GM23338 (cell line): ENCODE measurements at regions not wholly inside any gene's neighbourhood (a gene's known extent, or its start where the extent isn't known, plus 50 kb on each side); places are given as distances from the start of the nearest gene placed in this dataset.

Experiments used
- EZH2phosphoT487 ChIP-seq: fragments of 200-600 bp; sonication (generic); IDR thresholded peaks from one replicate; pipeline ENCODE4 v1.8.1; 2018; ENCODE audit warnings: antibody characterized with exemption; ENCODE audit not compliant: unreplicated experiment
- JUNB ChIP-seq: IDR thresholded peaks from one replicate; pipeline ENCODE4 v1.6.1; 2016; ENCODE audit warnings: antibody characterized with exemption; ENCODE audit not compliant: unreplicated experiment
- NANOG ChIP-seq: IDR thresholded peaks from 2 replicates; pipeline ENCODE4 v1.6.1; 2016; ENCODE audit warnings: antibody characterized with exemption, borderline replicate concordance
- STAT1 ChIP-seq: IDR thresholded peaks from one replicate; pipeline ENCODE4 v1.6.1; 2016; ENCODE audit warnings: antibody characterized with exemption; ENCODE audit not compliant: unreplicated experiment
- ZNF114 ChIP-seq: fragments of 250-450 bp; sonication (Bioruptor Pico); IDR thresholded peaks from 2 replicates; pipeline ENCODE4 v1.5.0; 2020; ENCODE audit warnings: mild to moderate bottlenecking, moderate library complexity
- ZNF331 ChIP-seq: fragments of 250-450 bp; sonication (Bioruptor Pico); IDR thresholded peaks from 2 replicates; pipeline ENCODE4 v1.5.0; 2020; ENCODE audit warnings: low read depth, mild to moderate bottlenecking, moderate library complexity
- TF ChIP-seq, protein P1 (sequence below): fragments of 250-450 bp; sonication (Bioruptor Pico); IDR thresholded peaks from 2 replicates; pipeline ENCODE4 v1.5.0; 2020; ENCODE audit warnings: mild to moderate bottlenecking, moderate library complexity
- TF ChIP-seq, protein P2 (sequence below): IDR thresholded peaks from one replicate; pipeline ENCODE4 v1.6.1; 2018; ENCODE audit warnings: antibody characterized with exemption; ENCODE audit not compliant: unreplicated experiment

DNA sequence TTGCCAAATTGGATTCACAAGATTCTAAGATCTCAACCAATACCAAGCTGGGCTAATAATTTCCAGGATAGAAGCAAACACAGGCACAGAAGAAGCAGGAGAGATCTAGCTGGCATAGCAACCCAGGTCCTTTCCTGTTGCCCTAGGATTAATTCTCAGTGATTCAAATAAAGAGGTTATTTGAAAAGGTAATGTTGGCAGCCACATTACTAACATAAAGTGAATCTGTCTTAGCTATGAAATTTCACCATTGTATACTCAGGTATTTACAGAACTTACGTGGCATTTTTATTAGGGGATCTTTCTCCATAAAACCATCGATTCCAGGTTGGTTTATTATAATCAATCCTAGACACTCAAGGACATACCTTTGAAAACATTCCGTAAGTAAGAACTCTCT is 379.3 kb upstream of the POM121L12 start (continued):
- TF ChIP-seq, protein P1, sequence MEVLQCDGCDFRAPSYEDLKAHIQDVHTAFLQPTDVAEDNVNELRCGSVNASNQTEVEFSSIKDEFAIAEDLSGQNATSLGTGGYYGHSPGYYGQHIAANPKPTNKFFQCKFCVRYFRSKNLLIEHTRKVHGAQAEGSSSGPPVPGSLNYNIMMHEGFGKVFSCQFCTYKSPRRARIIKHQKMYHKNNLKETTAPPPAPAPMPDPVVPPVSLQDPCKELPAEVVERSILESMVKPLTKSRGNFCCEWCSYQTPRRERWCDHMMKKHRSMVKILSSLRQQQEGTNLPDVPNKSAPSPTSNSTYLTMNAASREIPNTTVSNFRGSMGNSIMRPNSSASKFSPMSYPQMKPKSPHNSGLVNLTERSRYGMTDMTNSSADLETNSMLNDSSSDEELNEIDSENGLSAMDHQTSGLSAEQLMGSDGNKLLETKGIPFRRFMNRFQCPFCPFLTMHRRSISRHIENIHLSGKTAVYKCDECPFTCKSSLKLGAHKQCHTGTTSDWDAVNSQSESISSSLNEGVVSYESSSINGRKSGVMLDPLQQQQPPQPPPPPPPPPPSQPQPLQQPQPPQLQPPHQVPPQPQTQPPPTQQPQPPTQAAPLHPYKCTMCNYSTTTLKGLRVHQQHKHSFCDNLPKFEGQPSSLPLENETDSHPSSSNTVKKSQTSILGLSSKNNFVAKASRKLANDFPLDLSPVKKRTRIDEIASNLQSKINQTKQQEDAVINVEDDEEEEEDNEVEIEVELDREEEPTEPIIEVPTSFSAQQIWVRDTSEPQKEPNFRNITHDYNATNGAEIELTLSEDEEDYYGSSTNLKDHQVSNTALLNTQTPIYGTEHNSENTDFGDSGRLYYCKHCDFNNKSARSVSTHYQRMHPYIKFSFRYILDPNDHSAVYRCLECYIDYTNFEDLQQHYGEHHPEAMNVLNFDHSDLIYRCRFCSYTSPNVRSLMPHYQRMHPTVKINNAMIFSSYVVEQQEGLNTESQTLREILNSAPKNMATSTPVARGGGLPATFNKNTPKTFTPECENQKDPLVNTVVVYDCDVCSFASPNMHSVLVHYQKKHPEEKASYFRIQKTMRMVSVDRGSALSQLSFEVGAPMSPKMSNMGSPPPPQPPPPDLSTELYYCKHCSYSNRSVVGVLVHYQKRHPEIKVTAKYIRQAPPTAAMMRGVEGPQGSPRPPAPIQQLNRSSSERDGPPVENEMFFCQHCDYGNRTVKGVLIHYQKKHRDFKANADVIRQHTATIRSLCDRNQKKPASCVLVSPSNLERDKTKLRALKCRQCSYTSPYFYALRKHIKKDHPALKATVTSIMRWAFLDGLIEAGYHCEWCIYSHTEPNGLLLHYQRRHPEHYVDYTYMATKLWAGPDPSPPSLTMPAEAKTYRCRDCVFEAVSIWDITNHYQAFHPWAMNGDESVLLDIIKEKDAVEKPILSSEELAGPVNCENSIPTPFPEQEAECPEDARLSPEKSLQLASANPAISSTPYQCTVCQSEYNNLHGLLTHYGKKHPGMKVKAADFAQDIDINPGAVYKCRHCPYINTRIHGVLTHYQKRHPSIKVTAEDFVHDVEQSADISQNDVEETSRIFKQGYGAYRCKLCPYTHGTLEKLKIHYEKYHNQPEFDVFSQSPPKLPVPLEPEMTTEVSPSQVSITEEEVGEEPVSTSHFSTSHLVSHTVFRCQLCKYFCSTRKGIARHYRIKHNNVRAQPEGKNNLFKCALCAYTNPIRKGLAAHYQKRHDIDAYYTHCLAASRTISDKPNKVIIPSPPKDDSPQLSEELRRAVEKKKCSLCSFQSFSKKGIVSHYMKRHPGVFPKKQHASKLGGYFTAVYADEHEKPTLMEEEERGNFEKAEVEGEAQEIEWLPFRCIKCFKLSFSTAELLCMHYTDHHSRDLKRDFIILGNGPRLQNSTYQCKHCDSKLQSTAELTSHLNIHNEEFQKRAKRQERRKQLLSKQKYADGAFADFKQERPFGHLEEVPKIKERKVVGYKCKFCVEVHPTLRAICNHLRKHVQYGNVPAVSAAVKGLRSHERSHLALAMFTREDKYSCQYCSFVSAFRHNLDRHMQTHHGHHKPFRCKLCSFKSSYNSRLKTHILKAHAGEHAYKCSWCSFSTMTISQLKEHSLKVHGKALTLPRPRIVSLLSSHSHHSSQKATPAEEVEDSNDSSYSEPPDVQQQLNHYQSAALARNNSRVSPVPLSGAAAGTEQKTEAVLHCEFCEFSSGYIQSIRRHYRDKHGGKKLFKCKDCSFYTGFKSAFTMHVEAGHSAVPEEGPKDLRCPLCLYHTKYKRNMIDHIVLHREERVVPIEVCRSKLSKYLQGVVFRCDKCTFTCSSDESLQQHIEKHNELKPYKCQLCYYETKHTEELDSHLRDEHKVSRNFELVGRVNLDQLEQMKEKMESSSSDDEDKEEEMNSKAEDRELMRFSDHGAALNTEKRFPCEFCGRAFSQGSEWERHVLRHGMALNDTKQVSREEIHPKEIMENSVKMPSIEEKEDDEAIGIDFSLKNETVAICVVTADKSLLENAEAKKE (CRISPR knock-in tag) = no peak
- TF ChIP-seq STAT1 (no peak), ZNF331 (no peak), EZH2phosphoT487 (no peak), JUNB (no peak), NANOG (no peak), ZNF114 (CRISPR knock-in tag) (no peak)
- TF ChIP-seq, protein P2, sequence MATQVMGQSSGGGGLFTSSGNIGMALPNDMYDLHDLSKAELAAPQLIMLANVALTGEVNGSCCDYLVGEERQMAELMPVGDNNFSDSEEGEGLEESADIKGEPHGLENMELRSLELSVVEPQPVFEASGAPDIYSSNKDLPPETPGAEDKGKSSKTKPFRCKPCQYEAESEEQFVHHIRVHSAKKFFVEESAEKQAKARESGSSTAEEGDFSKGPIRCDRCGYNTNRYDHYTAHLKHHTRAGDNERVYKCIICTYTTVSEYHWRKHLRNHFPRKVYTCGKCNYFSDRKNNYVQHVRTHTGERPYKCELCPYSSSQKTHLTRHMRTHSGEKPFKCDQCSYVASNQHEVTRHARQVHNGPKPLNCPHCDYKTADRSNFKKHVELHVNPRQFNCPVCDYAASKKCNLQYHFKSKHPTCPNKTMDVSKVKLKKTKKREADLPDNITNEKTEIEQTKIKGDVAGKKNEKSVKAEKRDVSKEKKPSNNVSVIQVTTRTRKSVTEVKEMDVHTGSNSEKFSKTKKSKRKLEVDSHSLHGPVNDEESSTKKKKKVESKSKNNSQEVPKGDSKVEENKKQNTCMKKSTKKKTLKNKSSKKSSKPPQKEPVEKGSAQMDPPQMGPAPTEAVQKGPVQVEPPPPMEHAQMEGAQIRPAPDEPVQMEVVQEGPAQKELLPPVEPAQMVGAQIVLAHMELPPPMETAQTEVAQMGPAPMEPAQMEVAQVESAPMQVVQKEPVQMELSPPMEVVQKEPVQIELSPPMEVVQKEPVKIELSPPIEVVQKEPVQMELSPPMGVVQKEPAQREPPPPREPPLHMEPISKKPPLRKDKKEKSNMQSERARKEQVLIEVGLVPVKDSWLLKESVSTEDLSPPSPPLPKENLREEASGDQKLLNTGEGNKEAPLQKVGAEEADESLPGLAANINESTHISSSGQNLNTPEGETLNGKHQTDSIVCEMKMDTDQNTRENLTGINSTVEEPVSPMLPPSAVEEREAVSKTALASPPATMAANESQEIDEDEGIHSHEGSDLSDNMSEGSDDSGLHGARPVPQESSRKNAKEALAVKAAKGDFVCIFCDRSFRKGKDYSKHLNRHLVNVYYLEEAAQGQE = no peak
